ENCODE measurements at regions not wholly inside any gene's neighbourhood (a gene's known extent, or its start where the extent isn't known, plus 50 kb on each side); places are given as distances from the start of the nearest gene placed in this dataset.

- no peak for DNase-seq (ENCODE audit: low spot score)
- H3K36me3 ChIP-seq (ENCODE audit: insufficient read depth, low read length, poor library complexity, severe bottlenecking), result no peaks in the 10 kb centered on the region
- BruUV-seq (replicated peaks), result no TSS peak
- CTCF ChIA-PET, result no interaction called here
- H3K4me3 ChIP-seq (ENCODE audit: low read depth, low read length, poor library complexity, severe bottlenecking), result no peak overlapping the region
- no peaks in the 10 kb centered on the region for H3K27me3 ChIP-seq (replicated peaks; ENCODE audit: insufficient read depth, low read depth, low read length, poor library complexity)
- no peak overlapping the region for H3K27ac ChIP-seq (ENCODE audit: low read depth, low read length, poor library complexity, severe bottlenecking)
- POLR2A ChIA-PET (ENCODE audit: low non-redundant PET), result no interaction called here
- TF ChIP-seq EZH2 (IDR thresholded peaks at IDR 0.05; ENCODE audit: borderline replicate concordance, low read depth, low read length, poor library complexity, severe bottlenecking), result no peak
- TF ChIP-seq CTCF (conservative IDR thresholded peaks at IDR 0.05; ENCODE audit: low read depth, low read length), result no peak
- no peaks in the 10 kb centered on the region for H3K9me3 ChIP-seq (ENCODE audit: low read depth, low read length, poor library complexity, severe bottlenecking)
- intact Hi-C loops (cut with micrococcal nuclease; ENCODE audit: unreplicated experiment), result no loop called here
- H3K4me1 ChIP-seq (ENCODE audit: insufficient read depth, low read length, poor library complexity, severe bottlenecking), result no peaks in the 10 kb centered on the region
These were observed 121.2 kb upstream of the LNX1 start for GRCh38 chr4:53712408-53713020.

GRCh38 chr4:53711926-53712325, 120.6 kb upstream of the LNX1 start:
- Histone ChIP-seq H3K27me3 (replicated peaks; ENCODE audit: insufficient read depth, low read depth, low read length, poor library complexity) (no peaks in the 10 kb centered on the region), H3K27ac (ENCODE audit: low read depth, low read length, poor library complexity, severe bottlenecking) (no peak overlapping the region), H3K4me3 (ENCODE audit: low read depth, low read length, poor library complexity, severe bottlenecking) (no peak overlapping the region), H3K36me3 (ENCODE audit: insufficient read depth, low read length, poor library complexity, severe bottlenecking) (no peaks in the 10 kb centered on the region), H3K4me1 (ENCODE audit: insufficient read depth, low read length, poor library complexity, severe bottlenecking) (no peaks in the 10 kb centered on the region), H3K9me3 (ENCODE audit: low read depth, low read length, poor library complexity, severe bottlenecking) (no peaks in the 10 kb centered on the region)
- DNase-seq (ENCODE audit: low spot score), result no peak
- CTCF ChIA-PET, result no interaction called here
- intact Hi-C loops (cut with micrococcal nuclease; ENCODE audit: unreplicated experiment), result no loop called here
- POLR2A ChIA-PET (ENCODE audit: low non-redundant PET), result no interaction called here
- TF ChIP-seq CTCF (conservative IDR thresholded peaks at IDR 0.05; ENCODE audit: low read depth, low read length), result no peak
- no peak for TF ChIP-seq EZH2 (IDR thresholded peaks at IDR 0.05; ENCODE audit: borderline replicate concordance, low read depth, low read length, poor library complexity, severe bottlenecking)
- no TSS peak for BruUV-seq (replicated peaks)

- intact Hi-C loops (cut with micrococcal nuclease; ENCODE audit: unreplicated experiment), result no loop called here
- no peaks in the 10 kb centered on the region for H3K27me3 ChIP-seq (replicated peaks; ENCODE audit: insufficient read depth, low read depth, low read length, poor library complexity)
- DNase-seq (ENCODE audit: low spot score), result no peak
- BruUV-seq (replicated peaks), result no TSS peak
- no peak overlapping the region for H3K27ac ChIP-seq (ENCODE audit: low read depth, low read length, poor library complexity, severe bottlenecking)
- no peaks in the 10 kb centered on the region for H3K9me3 ChIP-seq (ENCODE audit: low read depth, low read length, poor library complexity, severe bottlenecking)
- ChIA-PET CTCF (no interaction called here), POLR2A (ENCODE audit: low non-redundant PET) (no interaction called here)
- TF ChIP-seq CTCF (conservative IDR thresholded peaks at IDR 0.05; ENCODE audit: low read depth, low read length) (no peak), EZH2 (IDR thresholded peaks at IDR 0.05; ENCODE audit: borderline replicate concordance, low read depth, low read length, poor library complexity, severe bottlenecking) (no peak)
- no peaks in the 10 kb centered on the region for H3K36me3 ChIP-seq (ENCODE audit: insufficient read depth, low read length, poor library complexity, severe bottlenecking)
- H3K4me3 ChIP-seq (ENCODE audit: low read depth, low read length, poor library complexity, severe bottlenecking), result no peak overlapping the region
- no peaks in the 10 kb centered on the region for H3K4me1 ChIP-seq (ENCODE audit: insufficient read depth, low read length, poor library complexity, severe bottlenecking)
These were observed 118.4 kb upstream of the LNX1 start for GRCh38 chr4:53709693-53710092.
